Cardiac fibroblast (primary cell): ENCODE measurements at regions not wholly inside any gene's neighbourhood (a gene's known extent, or its start where the extent isn't known, plus 50 kb on each side); places are given as distances from the start of the nearest gene placed in this dataset.
"Not testable (repeated sequence)": the region's sequence is repeated elsewhere in the genome, so short reads cannot be mapped to it uniquely, and the experiment has no call there.

ENCODE experiments used
- DNase-seq, 2 donors: peaks; one replicate each; pipeline versions ENCODE4 v3.0.0 to v3.0.0-alpha.2; 2010; ENCODE audit warnings: low read depth in 2 of 2
- H3K4me3 ChIP-seq, 2 donors: replicated peaks in 1 of 2; 1 replicate in 1 of 2; 2 replicates in 1 of 2; pipeline ENCODE4 v1.5.1; 2011; ENCODE audit warnings: low read depth in 2 of 2, low read length in 2 of 2, mild to moderate bottlenecking in 2 of 2, moderate library complexity in 1 of 2
- TF ChIP-seq, protein P1 (sequence below): IDR thresholded peaks from one replicate; pipeline ENCODE4 v1.5.1; 2011; ENCODE audit warnings: low read depth, mild to moderate bottlenecking, low read length, inconsistent platforms

DNA sequence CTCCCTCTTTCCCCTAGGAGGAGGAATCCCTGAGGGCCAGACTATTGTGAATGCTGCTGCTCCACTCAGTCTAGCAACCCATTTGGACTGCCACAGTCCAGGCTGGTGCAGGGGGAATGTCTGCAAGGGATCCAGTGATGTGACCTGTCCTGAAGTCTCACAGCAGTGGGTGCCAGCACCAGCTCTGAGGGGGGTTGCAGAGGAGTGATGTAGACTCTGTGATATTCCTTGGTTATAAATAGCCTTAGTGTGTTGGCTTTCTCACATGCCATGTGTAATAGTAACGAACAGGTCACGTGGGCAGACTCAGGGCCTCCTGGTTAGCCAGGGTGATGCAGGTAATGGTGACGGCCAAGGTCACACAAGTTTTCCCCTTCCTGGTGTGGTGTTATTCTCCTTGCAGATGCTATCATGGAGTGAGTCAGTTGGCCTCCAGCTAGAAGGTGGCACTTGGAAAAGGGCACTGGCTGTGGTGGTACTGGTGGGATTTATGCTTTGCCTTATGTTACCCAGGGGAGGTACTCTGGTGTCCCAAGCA is 404.4 kb downstream of the UTRN start:
- no peak for DNase-seq
- TF ChIP-seq, protein P1, sequence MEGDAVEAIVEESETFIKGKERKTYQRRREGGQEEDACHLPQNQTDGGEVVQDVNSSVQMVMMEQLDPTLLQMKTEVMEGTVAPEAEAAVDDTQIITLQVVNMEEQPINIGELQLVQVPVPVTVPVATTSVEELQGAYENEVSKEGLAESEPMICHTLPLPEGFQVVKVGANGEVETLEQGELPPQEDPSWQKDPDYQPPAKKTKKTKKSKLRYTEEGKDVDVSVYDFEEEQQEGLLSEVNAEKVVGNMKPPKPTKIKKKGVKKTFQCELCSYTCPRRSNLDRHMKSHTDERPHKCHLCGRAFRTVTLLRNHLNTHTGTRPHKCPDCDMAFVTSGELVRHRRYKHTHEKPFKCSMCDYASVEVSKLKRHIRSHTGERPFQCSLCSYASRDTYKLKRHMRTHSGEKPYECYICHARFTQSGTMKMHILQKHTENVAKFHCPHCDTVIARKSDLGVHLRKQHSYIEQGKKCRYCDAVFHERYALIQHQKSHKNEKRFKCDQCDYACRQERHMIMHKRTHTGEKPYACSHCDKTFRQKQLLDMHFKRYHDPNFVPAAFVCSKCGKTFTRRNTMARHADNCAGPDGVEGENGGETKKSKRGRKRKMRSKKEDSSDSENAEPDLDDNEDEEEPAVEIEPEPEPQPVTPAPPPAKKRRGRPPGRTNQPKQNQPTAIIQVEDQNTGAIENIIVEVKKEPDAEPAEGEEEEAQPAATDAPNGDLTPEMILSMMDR, result no peak
- H3K4me3 ChIP-seq, result no peak overlapping the region

GRCh38 chr6:144690133-144690532 is 405.0 kb downstream of the UTRN start:
- no peak for DNase-seq
- TF ChIP-seq, protein P1, result no peak
- H3K4me3 ChIP-seq, result no peak overlapping the region

DNA sequence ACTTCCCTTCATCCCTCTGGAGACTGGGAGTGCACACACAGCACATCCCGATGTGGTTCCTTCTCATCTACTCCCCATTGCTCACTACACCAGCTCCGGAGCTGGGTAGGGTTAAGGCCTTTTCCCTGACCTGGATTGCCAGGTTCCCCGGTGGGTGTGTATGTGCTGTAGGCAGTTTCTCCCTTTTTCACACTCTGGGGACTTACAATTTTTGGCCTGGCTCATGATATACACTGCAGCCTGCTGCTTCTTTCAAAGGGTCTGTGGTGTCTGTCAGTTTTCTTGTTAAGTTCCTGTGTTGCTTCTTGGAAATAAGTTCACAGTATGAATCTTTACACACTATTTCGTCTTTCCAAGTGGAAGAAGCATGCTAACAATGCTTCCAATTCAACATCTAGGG is 405.5 kb downstream of the UTRN start:
- TF ChIP-seq, protein P1, result no peak
- H3K4me3 ChIP-seq, result no peak overlapping the region
- no peak for DNase-seq

GRCh38 chr6:144692050-144692449 is 406.9 kb downstream of the UTRN start:
- H3K4me3 ChIP-seq, DNase-seq: not testable (repeated sequence)

DNA sequence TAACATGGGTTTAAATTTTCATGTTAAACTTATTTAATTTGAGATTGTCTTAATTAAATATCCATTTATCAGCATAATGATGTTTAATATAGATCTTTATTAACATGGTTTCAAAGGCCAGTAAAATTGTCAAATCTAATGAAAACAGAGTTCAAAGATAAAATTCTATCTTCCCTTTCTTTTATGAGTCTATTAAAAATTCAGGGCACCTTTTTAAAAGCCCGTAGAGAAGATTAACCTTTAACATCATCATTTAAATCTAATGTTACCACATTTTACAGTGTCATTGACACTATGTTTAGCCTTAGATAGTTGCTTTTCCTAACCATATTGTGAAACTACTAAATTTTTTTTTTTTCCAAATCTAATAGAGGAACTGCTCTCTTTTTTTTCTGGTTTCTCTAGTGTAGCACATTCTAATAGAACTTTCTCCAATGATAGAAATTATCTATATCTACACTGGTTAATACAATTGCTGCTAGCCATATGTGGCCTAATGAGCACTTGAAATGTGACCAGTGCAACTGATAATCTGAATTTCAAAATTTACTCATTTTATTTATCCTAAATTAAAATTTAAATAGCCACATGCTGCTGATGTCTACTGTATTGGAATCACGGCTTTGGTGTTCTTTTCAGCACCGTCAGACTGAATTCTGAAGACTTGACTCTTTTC is 410.9 kb downstream of the UTRN start:
- TF ChIP-seq, protein P1, result no peak
- no peak for DNase-seq
- no peak overlapping the region for H3K4me3 ChIP-seq

- TF ChIP-seq, protein P1, result no peak
- DNase-seq, result peak in 1 of 2 donors; percentile 18
- no peak overlapping the region for H3K4me3 ChIP-seq
Measured at GRCh38 chr6:144696610-144697368, 411.7 kb downstream of the UTRN start.

DNA sequence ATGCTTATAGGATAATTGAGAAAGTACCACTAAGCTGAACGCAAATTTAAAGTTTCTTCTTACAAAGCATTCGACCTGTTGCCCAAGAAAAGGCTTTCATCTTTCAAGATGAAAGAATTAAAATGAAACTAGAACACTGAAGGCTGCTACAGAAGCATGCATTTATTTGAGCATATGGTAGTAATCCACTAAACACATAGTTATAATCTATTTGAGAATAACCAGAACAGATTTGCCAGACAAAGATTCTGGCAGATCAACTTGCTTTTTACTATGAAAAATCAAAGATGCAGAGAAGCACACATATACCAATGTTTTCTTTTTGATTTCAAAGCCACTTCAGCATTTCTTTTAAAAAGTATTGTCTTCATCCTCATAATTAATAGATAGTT is 412.2 kb downstream of the UTRN start:
- no peak overlapping the region for H3K4me3 ChIP-seq
- TF ChIP-seq, protein P1, result no peak
- no peak for DNase-seq
